Stimulated activated CD8-positive, alpha-beta memory T cell treated with anti-CD3 and anti-CD28 coated beads, Interleukin-12 subunit alpha, Interleukin-12 subunit beta, amount 100 ng/mL, for 24 hours (primary cell): ENCODE measurements at regions not wholly inside any gene's neighbourhood (a gene's known extent, or its start where the extent isn't known, plus 50 kb on each side); places are given as distances from the start of the nearest gene placed in this dataset.
"Not testable (repeated sequence)": the region's sequence is repeated elsewhere in the genome, so short reads cannot be mapped to it uniquely, and the experiment has no call there.

ENCODE experiments used
- DNase-seq: peaks from one replicate; pipeline ENCODE4 v3.0.0-alpha.2; 2020; ENCODE audit errors: extremely low read depth

- no peak for DNase-seq
Observed at GRCh38 chr4:184335520-184335919, 117.8 kb upstream of the ENPP6 start.

GRCh38 chr4:184333446-184333845 is 115.8 kb upstream of the ENPP6 start:
- not testable (repeated sequence) for DNase-seq

DNA sequence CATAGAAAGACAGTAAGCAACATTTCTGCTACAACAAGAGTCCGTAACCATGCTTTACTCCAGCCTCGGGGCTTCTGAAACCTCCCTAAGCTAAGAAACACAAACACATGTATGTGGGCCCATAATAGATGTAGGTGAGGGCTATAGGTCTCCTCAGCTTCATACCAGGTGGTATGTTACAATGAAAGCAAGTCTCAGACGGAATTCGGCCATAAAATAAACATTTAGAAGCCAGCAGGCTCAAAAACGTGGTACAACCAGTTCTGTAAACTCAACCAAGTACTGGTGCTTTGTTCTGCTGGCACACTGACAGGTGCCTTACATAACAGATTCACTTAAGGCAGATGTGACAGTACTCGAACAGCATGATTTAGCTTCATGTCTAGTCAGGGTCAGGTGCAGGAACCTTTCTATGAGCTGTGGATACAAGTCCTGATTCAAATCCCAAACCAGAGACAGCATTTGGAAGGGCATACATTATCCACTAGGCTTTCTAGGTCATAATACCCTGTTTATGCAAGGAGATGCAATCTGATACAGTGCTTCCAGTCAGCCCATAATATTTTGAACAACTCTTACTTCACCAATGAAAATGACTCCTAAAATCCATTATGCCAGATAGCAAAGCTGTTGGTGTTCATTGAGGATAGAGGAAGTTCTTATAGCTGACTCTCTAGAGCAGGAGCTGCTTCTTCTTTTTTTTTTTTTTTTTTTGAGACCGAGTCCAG is 113.8 kb upstream of the ENPP6 start:
- DNase-seq, result no peak

GRCh38 chr4:184330517-184331094 is 112.9 kb upstream of the ENPP6 start:
- DNase-seq, result not testable (repeated sequence)

- DNase-seq, result no peak
Observed at GRCh38 chr4:184329659-184330400, 112.2 kb upstream of the ENPP6 start.

DNA sequence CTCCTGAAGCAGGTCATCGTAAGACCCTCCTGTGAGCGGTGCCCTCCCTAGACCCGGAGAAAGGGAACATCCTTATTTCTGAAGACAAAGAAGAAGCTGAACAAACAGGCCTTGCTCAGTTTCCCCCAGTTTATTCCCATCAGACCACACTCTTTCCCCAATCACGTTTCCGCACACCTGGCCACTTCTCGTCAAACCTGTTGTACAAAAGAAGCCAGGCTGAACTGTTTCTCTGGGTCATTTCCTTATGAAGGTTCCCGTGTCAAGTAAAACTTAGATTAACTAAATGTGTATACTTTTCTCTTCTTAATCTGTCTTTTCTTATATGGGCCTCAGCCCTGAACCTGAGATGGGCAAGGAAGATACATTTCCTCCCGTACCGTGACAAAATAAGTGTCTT is 111.6 kb upstream of the ENPP6 start:
- no peak for DNase-seq

DNA sequence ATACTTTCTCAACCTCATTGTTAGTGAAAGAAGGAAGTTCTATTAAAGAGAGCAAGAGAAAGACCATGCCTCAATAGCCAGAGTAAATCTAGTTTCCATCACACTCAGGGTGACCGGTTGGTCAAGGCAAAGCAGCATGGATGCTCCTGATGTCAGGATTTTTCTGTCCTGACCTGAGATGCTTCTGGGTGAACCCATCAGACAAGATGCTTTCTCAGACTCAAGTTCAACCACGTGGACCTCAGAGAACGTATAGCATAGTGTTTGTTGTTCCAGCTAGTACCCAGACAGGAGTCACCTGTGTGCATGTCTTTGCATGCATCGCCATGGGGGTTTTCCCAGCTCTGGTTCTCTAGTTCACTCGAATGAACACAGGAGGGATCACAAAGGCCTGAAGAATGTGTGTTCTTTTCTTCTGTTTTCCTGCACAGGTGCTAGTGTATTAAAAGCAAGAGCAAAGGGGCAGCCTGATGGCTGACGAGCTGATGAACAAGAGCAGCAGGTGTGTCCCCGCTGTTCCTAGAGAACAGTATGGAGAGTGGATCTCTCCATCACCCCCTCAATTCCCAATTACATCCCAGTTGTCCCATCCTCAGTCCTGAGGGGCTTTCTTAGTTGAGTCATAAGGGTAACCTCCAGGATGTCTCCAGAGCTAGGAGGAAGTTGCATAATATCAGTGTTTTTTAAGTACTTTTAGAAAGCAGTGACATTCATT is 110.5 kb upstream of the ENPP6 start:
- DNase-seq, result no peak

DNA sequence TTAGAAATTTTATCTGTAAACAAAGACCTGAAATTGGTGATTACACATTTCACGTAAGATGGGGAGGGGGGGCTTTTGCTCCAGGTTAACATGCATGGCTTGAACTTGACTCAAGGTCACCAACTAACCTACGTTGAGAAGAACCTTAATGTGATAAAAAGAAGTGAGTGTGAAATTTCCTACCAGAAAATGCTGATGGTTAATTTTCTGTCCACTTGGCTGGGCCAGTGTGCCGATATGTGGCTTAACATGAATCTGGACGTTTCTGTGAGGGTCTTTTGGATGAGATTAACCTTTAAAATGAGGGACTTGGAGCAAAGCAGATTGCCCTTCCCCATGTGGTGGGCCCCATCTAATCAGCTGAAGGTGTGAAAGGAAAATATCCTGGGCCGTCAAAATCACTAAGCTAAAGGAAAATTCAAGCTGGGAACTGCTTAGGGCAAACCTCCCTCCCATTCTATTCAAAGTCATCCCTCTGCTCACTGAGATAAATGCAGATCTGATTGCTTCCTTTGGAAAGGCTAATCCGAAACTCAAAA is 107.3 kb upstream of the ENPP6 start:
- no peak for DNase-seq

GRCh38 chr4:184322328-184323025 is 104.8 kb upstream of the ENPP6 start:
- no peak for DNase-seq

GRCh38 chr4:184320631-184321030 is 103.0 kb upstream of the ENPP6 start:
- no peak for DNase-seq

DNA sequence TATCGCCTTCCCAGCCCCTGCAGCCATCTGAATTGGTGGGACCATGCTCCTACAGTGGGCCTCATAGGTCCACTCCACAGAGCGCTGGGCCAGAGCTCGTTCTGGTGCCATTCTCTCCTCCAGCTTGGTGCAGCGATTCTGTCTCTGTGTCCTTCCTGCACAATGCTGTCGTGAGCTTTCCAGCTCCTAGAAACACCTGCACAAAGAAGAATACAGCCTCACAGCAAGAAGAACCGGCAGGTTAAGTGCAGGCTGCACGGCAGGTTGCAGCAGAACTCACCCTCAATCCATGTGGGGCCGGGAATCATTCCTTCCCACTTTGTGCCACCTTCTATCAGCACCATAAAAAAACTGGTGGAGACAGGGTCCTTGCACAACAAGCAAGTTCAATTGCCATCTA is 101.2 kb upstream of the ENPP6 start:
- no peak for DNase-seq

DNA sequence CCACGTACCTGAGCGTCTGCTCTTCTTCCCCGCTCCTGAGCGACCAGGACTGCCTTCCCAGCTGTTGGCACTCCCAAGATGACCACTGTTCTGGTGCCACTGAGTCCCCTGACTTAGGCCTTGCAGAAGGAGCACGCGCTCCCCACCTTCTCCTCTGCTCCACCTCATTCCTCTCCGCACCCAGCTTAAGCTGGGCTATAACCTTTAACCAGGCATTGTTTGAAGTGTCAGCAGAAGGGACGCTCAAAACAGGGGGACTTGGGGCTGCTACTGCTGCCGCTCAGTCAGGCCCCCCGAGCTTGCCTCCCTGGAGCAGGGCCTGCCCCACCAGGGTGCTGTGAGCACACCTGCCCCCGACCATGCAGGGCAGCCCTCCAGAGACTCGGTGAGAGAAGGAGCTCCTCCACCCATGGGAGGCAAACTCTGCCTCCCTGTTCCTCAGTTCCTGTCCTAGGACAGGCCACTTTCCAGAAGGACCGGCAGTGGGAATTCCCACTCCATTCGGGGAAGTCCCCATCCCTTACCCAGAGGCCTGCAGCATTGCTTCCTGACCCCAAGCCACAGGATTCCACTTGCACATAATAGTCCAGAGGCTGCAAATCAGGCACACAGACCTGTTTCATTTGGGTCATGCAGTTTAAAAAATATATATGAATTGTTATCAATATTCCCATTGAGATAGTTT is 99.7 kb upstream of the ENPP6 start:
- no peak for DNase-seq

DNA sequence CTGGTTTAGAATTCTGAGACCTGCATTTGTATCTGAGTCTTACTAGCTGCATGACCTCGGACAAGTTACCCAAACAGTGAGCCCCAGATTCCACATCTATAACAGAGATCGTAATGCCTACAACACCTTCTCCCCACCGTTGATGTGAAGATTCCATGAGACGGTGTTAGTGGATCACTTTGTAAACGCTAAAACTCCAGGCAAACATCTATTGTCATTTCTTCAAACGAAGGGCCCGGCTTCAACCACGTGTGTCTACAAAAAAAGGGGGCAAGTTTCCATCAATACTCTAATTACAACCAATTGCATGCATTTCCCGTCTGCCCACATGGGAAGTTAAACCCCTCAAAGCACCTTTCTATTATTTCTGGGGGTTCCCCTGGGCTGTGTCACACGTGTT is 99.1 kb upstream of the ENPP6 start:
- no peak for DNase-seq

DNA sequence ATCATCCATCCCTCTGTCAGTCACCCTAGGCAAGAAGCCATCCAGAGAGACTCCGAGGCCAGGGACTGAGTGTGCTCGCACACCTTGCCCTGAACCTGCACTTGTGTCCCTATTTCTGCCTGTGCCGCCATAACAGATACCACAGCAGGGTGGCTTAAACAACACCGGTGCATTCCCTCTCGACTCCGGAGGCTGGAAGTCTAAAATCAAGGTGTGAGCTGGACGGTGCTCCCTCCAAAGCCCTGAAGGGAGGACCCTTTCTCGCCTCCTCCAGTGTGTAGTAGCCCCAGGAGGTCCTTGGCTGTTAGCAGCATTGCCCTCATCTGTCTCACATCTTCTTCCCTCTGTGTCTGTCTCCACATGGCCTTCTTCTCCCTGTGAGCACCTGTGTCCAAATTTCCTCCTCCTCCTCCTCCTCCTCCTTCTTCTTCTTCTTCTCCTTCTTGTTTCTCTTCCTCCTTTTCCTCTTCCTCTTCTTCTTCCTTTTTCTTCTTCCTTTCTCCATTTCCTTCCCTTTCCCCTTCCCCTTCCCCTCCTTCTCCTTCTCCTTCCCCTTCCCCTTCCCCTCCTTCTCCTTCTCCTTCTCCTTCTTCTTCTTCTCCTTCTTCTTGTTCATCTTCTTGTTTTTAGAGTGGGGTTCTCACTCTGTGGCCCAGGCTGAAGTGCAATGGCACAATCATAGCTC is 98.1 kb upstream of the ENPP6 start:
- no peak for DNase-seq

DNA sequence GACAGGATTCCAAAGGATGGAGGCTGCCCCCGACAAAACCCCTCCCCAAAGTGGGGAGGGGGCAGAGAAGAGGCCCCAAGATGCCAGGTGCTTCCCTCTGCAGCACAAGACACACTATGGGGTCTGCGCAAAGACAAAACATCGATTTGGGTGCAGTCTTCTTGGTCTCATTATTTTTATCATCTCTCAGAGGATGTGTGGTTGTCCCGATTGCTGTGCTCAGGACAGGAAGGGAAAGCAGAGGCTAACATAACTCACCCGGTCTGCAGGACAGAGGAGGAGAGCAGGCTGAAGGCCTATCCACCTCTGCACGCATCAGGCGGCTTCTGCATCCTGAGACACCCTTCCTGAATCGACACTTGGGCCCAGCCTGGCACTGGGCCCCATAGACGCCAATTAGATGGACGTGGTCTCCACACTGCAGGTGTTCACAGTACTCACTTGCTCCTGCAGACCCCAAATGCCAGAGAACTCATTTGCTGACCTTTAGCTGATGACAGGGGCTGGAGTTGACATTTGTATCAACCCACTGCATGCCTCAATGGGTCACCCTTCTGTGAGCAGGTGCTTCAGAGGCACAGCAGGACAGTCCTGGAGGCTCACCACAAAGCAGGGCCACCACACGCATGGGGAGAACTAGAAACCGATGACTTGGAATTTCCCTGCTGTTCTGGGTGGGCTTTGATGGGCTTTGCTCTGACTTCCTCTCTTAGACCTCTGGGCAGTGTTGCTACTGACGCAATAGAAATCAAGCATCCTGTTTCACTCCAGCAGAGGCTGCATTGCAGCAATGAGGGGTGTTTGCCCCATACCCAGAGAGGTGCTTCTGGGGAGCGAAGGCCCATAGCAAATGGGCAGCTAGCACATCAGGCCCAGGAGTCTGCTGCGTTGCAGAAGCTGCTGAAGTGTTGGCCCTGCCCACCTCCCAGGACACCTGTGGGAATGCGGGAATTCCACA is 96.3 kb upstream of the ENPP6 start:
- no peak for DNase-seq

DNA sequence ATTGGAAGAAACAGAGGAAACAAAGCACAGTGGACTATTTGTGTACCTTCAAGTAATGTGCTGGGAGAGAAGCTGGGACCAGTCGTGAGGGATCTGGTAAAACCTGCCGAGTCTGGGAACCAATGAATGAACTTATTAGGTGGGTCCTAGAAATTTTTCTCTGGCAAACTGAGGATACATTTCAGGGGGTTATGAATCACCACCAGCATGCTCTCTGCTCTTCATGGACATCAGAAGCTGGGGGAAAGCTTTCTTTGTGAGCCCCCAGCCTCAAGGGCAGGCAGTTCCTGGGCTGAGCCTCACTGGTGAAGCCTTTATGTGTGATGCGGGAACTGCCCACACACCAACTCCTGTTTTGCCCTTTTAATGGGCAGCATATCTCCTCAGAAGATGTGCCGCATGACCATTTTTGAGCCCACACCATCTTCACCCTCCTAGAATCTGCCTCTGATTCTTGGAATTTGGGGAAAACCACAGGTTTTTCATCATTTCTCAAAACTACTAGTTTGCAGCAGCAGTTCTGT is 95.4 kb upstream of the ENPP6 start:
- DNase-seq, result no peak

DNA sequence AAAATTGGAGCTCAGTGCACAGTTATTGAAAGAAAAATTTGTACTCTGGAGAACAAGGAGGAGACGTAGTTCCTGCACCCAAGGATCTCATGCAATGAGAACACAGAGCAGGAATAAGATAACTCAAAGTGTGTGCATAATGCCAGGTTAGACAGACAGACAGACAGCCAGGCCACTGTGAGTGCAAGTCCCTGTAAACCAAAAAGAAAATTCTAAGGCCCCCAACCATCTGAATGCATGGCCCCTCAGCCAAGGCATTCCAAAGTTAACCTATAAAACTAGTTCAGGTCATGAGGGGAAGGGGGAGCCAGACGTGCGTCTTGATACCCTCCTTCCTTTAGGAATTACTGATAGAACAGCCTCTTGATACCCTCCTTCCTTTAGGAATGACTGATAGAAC is 94.5 kb upstream of the ENPP6 start:
- no peak for DNase-seq

DNA sequence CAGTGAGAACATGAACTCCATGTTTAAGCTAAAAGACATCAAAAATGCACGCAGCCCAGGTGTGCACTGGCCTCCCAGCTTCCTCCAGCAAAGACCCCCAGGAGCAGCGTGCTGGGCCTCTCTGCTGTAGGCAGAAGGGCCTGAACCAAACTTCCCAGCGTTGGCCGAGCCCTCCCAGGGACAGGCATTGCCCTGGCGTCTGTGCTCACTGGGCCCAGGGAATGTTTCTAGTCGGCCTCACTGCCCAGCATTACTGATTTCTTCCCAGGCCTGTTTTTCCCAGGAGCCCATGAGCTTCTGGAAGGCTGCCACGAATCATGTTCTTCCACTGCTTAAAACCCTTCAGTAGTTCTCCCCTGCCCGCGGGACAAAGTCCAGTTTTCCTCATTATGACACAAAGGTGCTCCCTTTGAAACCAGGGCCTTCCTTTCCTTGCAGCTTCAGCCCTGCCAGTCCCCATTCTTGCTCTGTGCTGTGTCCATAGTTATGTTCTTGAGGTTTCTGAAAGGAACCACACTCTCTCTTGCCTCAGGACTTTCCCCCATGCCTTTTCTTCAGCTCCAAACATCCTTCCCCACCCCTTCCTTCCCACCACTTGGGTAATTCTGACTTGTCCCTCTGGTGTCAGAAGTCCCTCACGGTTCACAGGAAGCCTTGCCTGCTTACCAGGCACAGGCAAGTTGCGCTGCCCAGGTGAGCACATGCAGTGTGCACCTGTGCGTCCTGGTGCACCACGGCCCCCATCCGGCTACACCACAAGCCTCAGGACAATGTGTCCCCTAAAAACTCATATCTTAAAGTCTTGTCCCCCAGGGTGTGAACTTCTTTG is 93.4 kb upstream of the ENPP6 start:
- no peak for DNase-seq
